Ascending aorta (tissue), 2 donors: ENCODE measurements at regions not wholly inside any gene's neighbourhood (a gene's known extent, or its start where the extent isn't known, plus 50 kb on each side); places are given as distances from the start of the nearest gene placed in this dataset.
"Not testable (repeated sequence)": the region's sequence is repeated elsewhere in the genome, so short reads cannot be mapped to it uniquely, and the experiment has no call there.

Source experiments
- DNase-seq, 2 donors: peaks; one replicate each; pipeline ENCODE4 v3.0.0-alpha.2; 2019; ENCODE audit warnings: low spot score in 2 of 2
- H3K27ac ChIP-seq, 2 donors: fragments of 200-600 bp; sonication (generic); one replicate each; pipeline ENCODE4 v1.5.1; 2016 to 2017; ENCODE audit warnings: mild to moderate bottlenecking in 1 of 2
- H3K27me3 ChIP-seq: fragments of 200-600 bp; sonication (generic); one replicate; pipeline ENCODE4 v1.5.1; 2017
- H3K36me3 ChIP-seq, 2 donors: fragments of 200-600 bp; sonication (generic); one replicate each; pipeline ENCODE4 v1.5.1; 2016
- H3K4me1 ChIP-seq, 2 donors: fragments of 200-600 bp; sonication (generic); one replicate each; pipeline ENCODE4 v1.5.1; 2016 to 2017; ENCODE audit warnings: mild to moderate bottlenecking in 1 of 2
- H3K4me3 ChIP-seq, 2 donors: fragments of 200-600 bp; sonication (generic); one replicate each; pipeline ENCODE4 v1.5.1; 2016 to 2017; ENCODE audit warnings: mild to moderate bottlenecking in 1 of 2
- H3K9me3 ChIP-seq, 2 donors: fragments of 200-600 bp; sonication (generic); one replicate each; pipeline ENCODE4 v1.5.1; 2016
- CTCF ChIP-seq, 3 experiments: fragments of 200-600 bp in 2 of 3; fragments of 450-650 bp in 1 of 3; sonication (generic) in 2 of 3; IDR thresholded peaks; one replicate each; pipeline ENCODE4 v1.5.1; 2016 to 2019; ENCODE audit warnings: antibody characterized with exemption in 3 of 3, mild to moderate bottlenecking in 1 of 3, moderate library complexity in 1 of 3
- intact Hi-C: fragments of 100-400 bp; cut with DNase I; formaldehyde crosslinking; loops from one replicate; pipeline ENCODE4 v1.15.1; 2023

GRCh38 chr10:117627561-117627960, 85.0 kb downstream of the EMX2 start:
- Histone ChIP-seq H3K27ac (no peak overlapping the region), H3K4me1 (no peaks in the 10 kb centered on the region), H3K9me3 (no peaks in the 10 kb centered on the region), H3K36me3 (no peaks in the 10 kb centered on the region), H3K4me3 (no peak overlapping the region), H3K27me3 (no peaks in the 10 kb centered on the region)
- TF ChIP-seq CTCF (IDR thresholded peaks at IDR 0.05): no peak
- intact Hi-C loops: no loop called here
- no peak for DNase-seq

- H3K27me3 ChIP-seq, H3K4me1 ChIP-seq, H3K9me3 ChIP-seq, DNase-seq, H3K36me3 ChIP-seq, H3K4me3 ChIP-seq, H3K27ac ChIP-seq, intact Hi-C loops: not testable (repeated sequence)
Measured at GRCh38 chr10:117629717-117630116, 87.2 kb downstream of the EMX2 start.

GRCh38 chr10:117631276-117632145, 89.0 kb downstream of the EMX2 start:
- DNase-seq: no peak
- Histone ChIP-seq H3K4me3 (no peak overlapping the region), H3K27ac (no peak overlapping the region), H3K4me1 (no peaks in the 10 kb centered on the region), H3K9me3 (no peaks in the 10 kb centered on the region), H3K27me3 (no peaks in the 10 kb centered on the region), H3K36me3 (no peaks in the 10 kb centered on the region)
- intact Hi-C loops: no loop called here
- no peak for TF ChIP-seq CTCF (IDR thresholded peaks at IDR 0.05)

DNA sequence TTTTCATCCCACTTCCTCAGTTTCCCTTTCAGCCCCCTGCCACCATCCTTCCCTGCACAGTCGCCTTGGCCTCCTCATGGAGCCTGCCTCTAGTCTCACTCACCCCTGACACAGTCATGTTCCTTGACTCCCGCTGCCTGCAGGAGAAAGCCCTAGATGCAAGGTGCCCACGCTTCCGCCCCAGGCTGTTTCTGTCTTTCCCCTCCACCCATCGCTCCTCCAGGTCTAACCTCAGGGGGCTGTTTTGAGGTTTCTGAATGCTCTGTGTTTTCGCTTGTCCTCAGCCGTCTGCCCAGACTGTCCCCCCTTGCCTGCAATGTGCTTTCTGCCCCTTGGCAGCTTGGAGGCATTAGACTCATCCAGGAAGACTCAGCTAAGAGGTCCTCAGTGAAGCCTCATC, 89.9 kb downstream of the EMX2 start:
- no peak overlapping the region for H3K4me3 ChIP-seq
- intact Hi-C loops: no loop called here
- no peaks in the 10 kb centered on the region for H3K4me1 ChIP-seq
- no peaks in the 10 kb centered on the region for H3K27me3 ChIP-seq
- no peak overlapping the region for H3K27ac ChIP-seq
- no peak for TF ChIP-seq CTCF (IDR thresholded peaks at IDR 0.05)
- H3K9me3 ChIP-seq: no peaks in the 10 kb centered on the region
- no peaks in the 10 kb centered on the region for H3K36me3 ChIP-seq
- DNase-seq: no peak

DNA sequence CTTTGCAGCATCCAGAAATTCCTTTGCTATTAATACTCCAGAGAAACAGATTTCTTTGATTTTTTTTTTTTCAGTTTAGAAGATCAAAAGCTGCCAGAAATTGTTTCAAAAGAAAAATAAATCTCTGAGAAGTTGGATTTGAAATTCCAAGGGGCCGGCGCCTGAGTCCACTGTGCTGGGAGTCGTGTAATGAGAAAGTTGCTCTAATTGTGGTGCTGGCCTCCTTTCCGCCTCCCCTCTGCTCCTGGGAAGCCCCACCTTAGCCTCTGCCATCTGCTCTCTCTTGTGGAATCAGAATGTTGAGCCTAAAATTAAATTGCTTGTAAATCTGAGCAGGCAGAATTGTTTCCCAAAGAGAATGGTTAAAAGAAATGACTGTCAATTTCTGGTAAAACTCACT, 93.3 kb downstream of the EMX2 start:
- Histone ChIP-seq H3K27ac (no peak overlapping the region), H3K27me3 (no peaks in the 10 kb centered on the region), H3K36me3 (no peaks in the 10 kb centered on the region), H3K4me3 (no peak overlapping the region), H3K9me3 (no peaks in the 10 kb centered on the region), H3K4me1 (no peaks in the 10 kb centered on the region)
- intact Hi-C loops: no loop called here
- no peak for TF ChIP-seq CTCF (IDR thresholded peaks at IDR 0.05)
- no peak for DNase-seq

DNA sequence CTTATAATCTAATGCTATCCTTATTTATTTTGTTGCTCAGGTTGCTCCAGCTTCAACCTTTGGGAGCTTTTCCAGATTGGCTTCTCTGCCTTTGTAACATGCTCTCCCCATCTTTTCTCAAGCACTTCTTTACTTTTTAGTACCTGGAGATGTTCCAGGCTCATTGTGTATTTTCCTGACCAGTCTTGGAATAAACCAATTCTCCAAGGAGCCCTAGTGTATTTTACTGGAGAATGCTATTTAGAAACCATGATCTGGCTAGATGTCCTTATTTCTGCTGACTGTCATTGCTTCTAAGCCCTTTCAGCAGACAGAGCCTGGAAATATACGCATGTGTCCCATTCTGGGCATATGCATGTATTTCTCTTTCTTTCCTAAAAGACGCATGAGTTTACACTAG, 95.7 kb downstream of the EMX2 start:
- DNase-seq: no peak
- TF ChIP-seq CTCF (IDR thresholded peaks at IDR 0.05): no peak
- intact Hi-C loops: no loop called here
- no peaks in the 10 kb centered on the region for H3K4me1 ChIP-seq
- H3K4me3 ChIP-seq: no peak overlapping the region
- H3K27me3 ChIP-seq: no peaks in the 10 kb centered on the region
- no peaks in the 10 kb centered on the region for H3K36me3 ChIP-seq
- no peaks in the 10 kb centered on the region for H3K9me3 ChIP-seq
- no peak overlapping the region for H3K27ac ChIP-seq
